ENCODE measurements at regions not wholly inside any gene's neighbourhood (a gene's known extent, or its start where the extent isn't known, plus 50 kb on each side); places are given as distances from the start of the nearest gene placed in this dataset.

- intact Hi-C loops (cut with micrococcal nuclease), result loop anchor here (5.0 kb wide), 1 partner anchor 113 kb away; no protein-coding TSS in a partner anchor
- H3K4me3 Mint-ChIP-seq, result no peak overlapping the region
These were observed 51.0 kb upstream of the IL17B start for GRCh38 chr5:149429839-149430721.

More at GRCh38 chr5:149429839-149430721, 51.0 kb upstream of the IL17B start:
- H3K27ac Mint-ChIP-seq, result peak overlapping the region; percentile 47
- no peaks in the 10 kb centered on the region for H3K36me3 Mint-ChIP-seq (ENCODE audit: low read depth)
- H3K9me3 Mint-ChIP-seq, result no peaks in the 10 kb centered on the region
- H3K4me1 Mint-ChIP-seq, result peaks cover 6% of the 10 kb centered on the region
- DNase-seq, result no peak
- H3K27me3 Mint-ChIP-seq, result peaks cover 2% of the 10 kb centered on the region

Data from activated CD4-positive, alpha-beta T cell treated with anti-CD3 and anti-CD28 coated beads, Interleukin-2, amount 10 ng/mL, durations not matched to agents 24 days and 14 days (primary cell).